ENCODE measurements at regions not wholly inside any gene's neighbourhood (a gene's known extent, or its start where the extent isn't known, plus 50 kb on each side); places are given as distances from the start of the nearest gene placed in this dataset.

DNA sequence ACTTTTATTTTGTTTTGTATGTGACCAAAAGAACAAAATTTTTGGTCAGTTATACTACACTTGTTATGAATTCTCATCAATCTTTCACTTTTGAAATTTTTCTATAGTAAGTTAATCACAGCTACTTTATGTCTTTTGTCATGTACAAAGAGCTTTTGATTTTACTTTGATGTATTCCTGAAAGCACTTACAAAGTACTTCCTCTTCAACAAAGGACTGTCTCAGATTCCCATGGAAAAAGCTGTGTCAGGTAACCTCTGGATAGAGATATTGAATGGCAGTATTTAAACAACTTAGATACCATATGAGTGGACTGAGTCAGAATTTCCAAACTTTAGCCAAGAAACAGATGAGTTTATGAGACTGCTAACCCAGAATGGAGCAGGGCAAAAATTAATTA lies 689.3 kb upstream of the ATXN8OS start:
- Histone ChIP-seq H3K36me3 (ENCODE audit: control insufficient read depth in 2 of 2, extremely low read depth in 1 of 2, insufficient read depth in 2 of 2, low read length in 2 of 2) (no peaks in the 10 kb centered on the region), H3K4me3 (ENCODE audit: control insufficient read depth in 2 of 3, extremely low read depth in 1 of 3, insufficient read depth in 2 of 3, low read depth in 1 of 3, low read length in 3 of 3) (no peak overlapping the region), H3K9me3 (ENCODE audit: control insufficient read depth, low read depth, low read length) (peaks cover 8% of the 10 kb centered on the region), H4K20me1 (ENCODE audit: control insufficient read depth, extremely low read depth, insufficient read depth, low read length) (no peaks in the 10 kb centered on the region), H3K9ac (ENCODE audit: control insufficient read depth, extremely low read depth, insufficient read depth, low read length) (no peak overlapping the region), H3K79me2 (ENCODE audit: control insufficient read depth, insufficient read depth, low read length) (no peaks in the 10 kb centered on the region), H3K4me1 (ENCODE audit: control insufficient read depth, extremely low read depth, insufficient read depth, low read length) (no peaks in the 10 kb centered on the region), H3K27me3 (ENCODE audit: control insufficient read depth, extremely low read depth, insufficient read depth, low read length) (no peaks in the 10 kb centered on the region), H3K27ac (ENCODE audit: control insufficient read depth, insufficient read depth, low read length) (no peak overlapping the region), H3K9me1 (ENCODE audit: control insufficient read depth, extremely low read depth, insufficient read depth, low read length) (no peaks in the 10 kb centered on the region), H2AFZ (ENCODE audit: control insufficient read depth, low read length) (no peak overlapping the region), H3K4me2 (ENCODE audit: control insufficient read depth, extremely low read depth, insufficient read depth, low read depth, low read length) (no peak overlapping the region)
- FAIRE-seq (no peak), DNase-seq (ENCODE audit: low read depth, low spot score) (no peak)
- TF ChIP-seq, protein P1, sequence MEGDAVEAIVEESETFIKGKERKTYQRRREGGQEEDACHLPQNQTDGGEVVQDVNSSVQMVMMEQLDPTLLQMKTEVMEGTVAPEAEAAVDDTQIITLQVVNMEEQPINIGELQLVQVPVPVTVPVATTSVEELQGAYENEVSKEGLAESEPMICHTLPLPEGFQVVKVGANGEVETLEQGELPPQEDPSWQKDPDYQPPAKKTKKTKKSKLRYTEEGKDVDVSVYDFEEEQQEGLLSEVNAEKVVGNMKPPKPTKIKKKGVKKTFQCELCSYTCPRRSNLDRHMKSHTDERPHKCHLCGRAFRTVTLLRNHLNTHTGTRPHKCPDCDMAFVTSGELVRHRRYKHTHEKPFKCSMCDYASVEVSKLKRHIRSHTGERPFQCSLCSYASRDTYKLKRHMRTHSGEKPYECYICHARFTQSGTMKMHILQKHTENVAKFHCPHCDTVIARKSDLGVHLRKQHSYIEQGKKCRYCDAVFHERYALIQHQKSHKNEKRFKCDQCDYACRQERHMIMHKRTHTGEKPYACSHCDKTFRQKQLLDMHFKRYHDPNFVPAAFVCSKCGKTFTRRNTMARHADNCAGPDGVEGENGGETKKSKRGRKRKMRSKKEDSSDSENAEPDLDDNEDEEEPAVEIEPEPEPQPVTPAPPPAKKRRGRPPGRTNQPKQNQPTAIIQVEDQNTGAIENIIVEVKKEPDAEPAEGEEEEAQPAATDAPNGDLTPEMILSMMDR (optimal IDR thresholded peaks at IDR 0.05 in 1 of 3, IDR thresholded peaks at IDR 0.05 in 1 of 3, conservative IDR thresholded peaks at IDR 0.05 in 1 of 3; ENCODE audit: extremely low read depth in 1 of 3, insufficient read depth in 2 of 3, low read length in 3 of 3), result no peak
- TF ChIP-seq EZH2 (IDR thresholded peaks at IDR 0.05; ENCODE audit: low read length), result no peak
- dilution Hi-C loops (cut with MboI; ENCODE audit: extremely low pct_ligation_motif_present, low sequenced_read_pairs), result no loop called here

- Histone ChIP-seq H3K27me3 (ENCODE audit: control insufficient read depth, extremely low read depth, insufficient read depth, low read length) (no peaks in the 10 kb centered on the region), H3K4me2 (ENCODE audit: control insufficient read depth, extremely low read depth, insufficient read depth, low read depth, low read length) (no peak overlapping the region), H3K27ac (ENCODE audit: control insufficient read depth, insufficient read depth, low read length) (no peak overlapping the region), H3K9ac (ENCODE audit: control insufficient read depth, extremely low read depth, insufficient read depth, low read length) (no peak overlapping the region), H3K36me3 (ENCODE audit: control insufficient read depth in 2 of 2, extremely low read depth in 1 of 2, insufficient read depth in 2 of 2, low read length in 2 of 2) (no peaks in the 10 kb centered on the region), H3K9me1 (ENCODE audit: control insufficient read depth, extremely low read depth, insufficient read depth, low read length) (no peaks in the 10 kb centered on the region), H3K79me2 (ENCODE audit: control insufficient read depth, insufficient read depth, low read length) (no peaks in the 10 kb centered on the region), H3K9me3 (ENCODE audit: control insufficient read depth, low read depth, low read length) (peaks cover 5% of the 10 kb centered on the region), H3K4me1 (ENCODE audit: control insufficient read depth, extremely low read depth, insufficient read depth, low read length) (no peaks in the 10 kb centered on the region), H4K20me1 (ENCODE audit: control insufficient read depth, extremely low read depth, insufficient read depth, low read length) (no peaks in the 10 kb centered on the region), H2AFZ (ENCODE audit: control insufficient read depth, low read length) (no peak overlapping the region), H3K4me3 (ENCODE audit: control insufficient read depth in 2 of 3, extremely low read depth in 1 of 3, insufficient read depth in 2 of 3, low read depth in 1 of 3, low read length in 3 of 3) (no peak overlapping the region)
- dilution Hi-C loops (cut with MboI; ENCODE audit: extremely low pct_ligation_motif_present, low sequenced_read_pairs), result no loop called here
- TF ChIP-seq, protein P1 (optimal IDR thresholded peaks at IDR 0.05 in 1 of 3, IDR thresholded peaks at IDR 0.05 in 1 of 3, conservative IDR thresholded peaks at IDR 0.05 in 1 of 3; ENCODE audit: extremely low read depth in 1 of 3, insufficient read depth in 2 of 3, low read length in 3 of 3), result no peak
- TF ChIP-seq EZH2 (IDR thresholded peaks at IDR 0.05; ENCODE audit: low read length), result no peak
- FAIRE-seq (no peak), DNase-seq (ENCODE audit: low read depth, low spot score) (no peak)
Observed at GRCh38 chr13:69410761-69411160, 696.9 kb upstream of the ATXN8OS start.

Data from keratinocyte (primary cell).